SK-N-SH (cell line): ENCODE measurements at regions not wholly inside any gene's neighbourhood (a gene's known extent, or its start where the extent isn't known, plus 50 kb on each side); places are given as distances from the start of the nearest gene placed in this dataset.

Experiments used
- CTCF ChIA-PET: fragments of 300-600, 350-600 bp; formaldehyde crosslinking; extraction: SDS; loops from one replicate; lab custom pipeline; 2021; lab: Yijun Ruan, JAX
- POLR2A ChIA-PET: fragments of 350-600 bp; sonication (Branson Sonifier 250); formaldehyde crosslinking; extraction: SDS; loops from one replicate; lab custom pipeline; 2020; ENCODE audit warnings: antibody characterized with exemption, inconsistent platforms; lab: Yijun Ruan, JAX
- DNase-seq: peaks from one replicate; pipeline ENCODE4 v3.0.0; 2012
- H2AFZ ChIP-seq: fragments of 200-600 bp; sonication (generic); 2 replicates; pipeline ENCODE4 v1.8.1; 2016; ENCODE audit warnings: antibody characterized with exemption, mild to moderate bottlenecking, low read depth
- H3F3A ChIP-seq: fragments of 200-600 bp; sonication (generic); replicated peaks from 2 replicates; pipeline ENCODE3; 2016; ENCODE audit warnings: antibody characterized with exemption, mild to moderate bottlenecking; ENCODE audit not compliant: insufficient read depth
- H3K27ac ChIP-seq, 2 experiments: fragments of 200-500 bp in 1 of 2; fragments of 200-600 bp in 1 of 2; sonication (Bioruptor generic) in 1 of 2; sonication (generic), shearing (Covaris generic) in 1 of 2; 2 replicates each; pipeline versions ENCODE4 v1.5.1 to v1.6.1; 2014 to 2016; ENCODE audit warnings: low read depth in 2 of 2, inconsistent platforms in 1 of 2, low read length in 1 of 2, mild to moderate bottlenecking in 1 of 2, mixed read lengths in 1 of 2
- H3K27me3 ChIP-seq: fragments of 200-600 bp; sonication (generic), shearing (Covaris generic); 2 replicates; pipeline ENCODE4 v1.6.1; 2016; ENCODE audit warnings: mixed run types; ENCODE audit not compliant: insufficient read depth
- H3K36me3 ChIP-seq, 2 experiments: fragments of 200-500 bp in 1 of 2; fragments of 200-600 bp in 1 of 2; sonication (Bioruptor generic) in 1 of 2; sonication (generic) in 1 of 2; replicated peaks in 1 of 2; 2 replicates each; pipeline versions ENCODE3 to v1.5.1; 2014 to 2016; ENCODE audit warnings: low read length in 1 of 2, mild to moderate bottlenecking in 1 of 2; ENCODE audit not compliant: insufficient read depth in 2 of 2, control insufficient read depth in 1 of 2
- H3K4me1 ChIP-seq, 2 experiments: fragments of 200-500 bp in 1 of 2; fragments of 200-600 bp in 1 of 2; sonication (Bioruptor generic) in 1 of 2; sonication (generic), shearing (Covaris generic) in 1 of 2; 2 replicates each; pipeline versions ENCODE4 v1.5.1 to v1.6.1; 2014 to 2016; ENCODE audit warnings: low read depth in 1 of 2, low read length in 1 of 2, mixed run types in 1 of 2; ENCODE audit not compliant: insufficient read depth in 2 of 2, control insufficient read depth in 1 of 2
- H3K4me2 ChIP-seq: fragments of 200-600 bp; sonication (generic), shearing (Covaris generic); 2 replicates; pipeline ENCODE4 v1.6.1; 2017; ENCODE audit warnings: mixed run types
- H3K4me3 ChIP-seq, 2 experiments: fragments of 200-500 bp in 1 of 2; fragments of 200-600 bp in 1 of 2; sonication (Bioruptor generic) in 1 of 2; sonication (generic), shearing (Covaris generic) in 1 of 2; 2 replicates each; pipeline versions ENCODE4 v1.5.1 to v1.8.1; 2014 to 2016; ENCODE audit warnings: low read depth in 2 of 2, inconsistent platforms in 1 of 2, low read length in 1 of 2, mild to moderate bottlenecking in 1 of 2, mixed read lengths in 1 of 2, moderate library complexity in 1 of 2
- H3K79me2 ChIP-seq: fragments of 200-600 bp; sonication (generic); 2 replicates; pipeline ENCODE4 v1.8.1; 2017; ENCODE audit warnings: mild to moderate bottlenecking; ENCODE audit not compliant: insufficient read depth
- H3K9ac ChIP-seq: fragments of 200-600 bp; sonication (generic); 2 replicates; pipeline ENCODE4 v1.6.1; 2017; ENCODE audit warnings: mixed run types
- H3K9me2 ChIP-seq: fragments of 200-600 bp; sonication (generic); 2 replicates; pipeline ENCODE4 v1.6.1; 2017; ENCODE audit warnings: mixed run types
- H3K9me3 ChIP-seq: fragments of 200-600 bp; sonication (generic); 2 replicates; pipeline ENCODE4 v1.6.1; 2017; ENCODE audit warnings: mixed run types, mild to moderate bottlenecking, moderate library complexity
- H4K20me1 ChIP-seq: fragments of 200-600 bp; sonication (generic); 2 replicates; pipeline ENCODE4 v1.6.1; 2017; ENCODE audit warnings: mild to moderate bottlenecking, mixed run types; ENCODE audit not compliant: insufficient read depth
- CHD2 ChIP-seq: fragments of 150-350 bp; IDR thresholded peaks from 2 replicates; pipeline ENCODE4 v1.6.1; 2018; ENCODE audit warnings: low read length; ENCODE audit not compliant: partially characterized antibody
- ELF1 ChIP-seq: IDR thresholded peaks from 2 replicates; pipeline ENCODE4 v1.4.0; 2012
- EP300 ChIP-seq, 2 experiments: IDR thresholded peaks; 2 replicates each; pipeline versions ENCODE4 v1.4.0 to v1.6.1; 2012; ENCODE audit warnings: borderline replicate concordance in 1 of 2, low read depth in 1 of 2, low read length in 1 of 2
- FOXM1 ChIP-seq: IDR thresholded peaks from 2 replicates; pipeline ENCODE4 v1.4.0; 2012; ENCODE audit warnings: low read depth, mild to moderate bottlenecking
- GABPA ChIP-seq: IDR thresholded peaks from 2 replicates; pipeline ENCODE4 v1.4.0; 2012; ENCODE audit warnings: low read depth, mild to moderate bottlenecking
- MEF2A ChIP-seq: IDR thresholded peaks from 2 replicates; pipeline ENCODE4 v1.4.0; 2012; ENCODE audit warnings: low read depth, borderline replicate concordance
- MXI1 ChIP-seq: IDR thresholded peaks from 2 replicates; pipeline ENCODE4 v1.6.1; 2012; ENCODE audit warnings: mild to moderate bottlenecking, low read depth, low read length, improper control_type of control experiment
- NRF1 ChIP-seq: IDR thresholded peaks from 2 replicates; pipeline ENCODE4 v1.6.1; 2012; ENCODE audit warnings: low read depth, mild to moderate bottlenecking, low read length
- POLR2AphosphoS5 ChIP-seq: IDR thresholded peaks from 2 replicates; pipeline ENCODE4 v1.6.1; 2012; ENCODE audit warnings: low read depth, low read length
- SMC3 ChIP-seq: IDR thresholded peaks from 2 replicates; pipeline ENCODE4 v1.6.1; 2012; ENCODE audit warnings: low read depth, low read length, improper control_type of control experiment
- YY1 ChIP-seq: IDR thresholded peaks from 2 replicates; pipeline ENCODE4 v1.4.0; 2012; ENCODE audit warnings: low read depth, mild to moderate bottlenecking
- WGBS: methylation state at CpG from one replicate; pipeline ENCODE4 v1.1.6; 2017; ENCODE audit warnings: low lambda C conversion rate; 5-methylcytosine and 5-hydroxymethylcytosine counted together
- TF ChIP-seq, protein P1 (sequence below): IDR thresholded peaks from 2 replicates; pipeline ENCODE4 v1.4.0; 2012; ENCODE audit warnings: low read depth, borderline replicate concordance
- TF ChIP-seq, protein P2 (sequence below): IDR thresholded peaks from 2 replicates; pipeline ENCODE4 v1.6.1; 2012; ENCODE audit warnings: mild to moderate bottlenecking, low read depth, low read length, moderate library complexity
- TF ChIP-seq, protein P3 (sequence below): IDR thresholded peaks from 2 replicates; pipeline ENCODE4 v1.4.0; 2012; ENCODE audit warnings: low read depth, borderline replicate concordance
- TF ChIP-seq, protein P4 (sequence below): fragments of 200-600 bp; sonication (generic); IDR thresholded peaks from 2 replicates; pipeline ENCODE4 v1.6.1; 2017; ENCODE audit warnings: antibody characterized with exemption, mild to moderate bottlenecking, moderate library complexity

DNA sequence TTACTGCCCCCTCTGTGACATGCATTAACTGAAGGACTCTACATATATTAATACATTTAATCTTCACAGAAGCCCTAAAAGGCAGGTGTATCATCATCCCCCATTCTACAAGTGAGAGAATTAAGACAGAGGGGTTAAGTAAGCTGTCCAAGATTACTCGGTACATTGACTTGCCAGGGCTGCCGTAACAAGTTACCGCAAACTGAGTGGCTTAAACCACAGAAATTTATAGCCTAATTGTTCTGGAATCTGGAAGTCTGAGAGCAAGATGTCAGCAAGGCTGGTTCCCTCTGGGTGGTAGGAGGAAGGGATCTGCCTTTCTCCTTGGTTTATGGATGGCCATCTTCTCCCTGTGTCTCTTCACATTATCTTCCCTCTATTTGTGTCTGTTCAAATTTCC lies 605.5 kb downstream of the EPHA4 start (continued):
- TF ChIP-seq, protein P1, sequence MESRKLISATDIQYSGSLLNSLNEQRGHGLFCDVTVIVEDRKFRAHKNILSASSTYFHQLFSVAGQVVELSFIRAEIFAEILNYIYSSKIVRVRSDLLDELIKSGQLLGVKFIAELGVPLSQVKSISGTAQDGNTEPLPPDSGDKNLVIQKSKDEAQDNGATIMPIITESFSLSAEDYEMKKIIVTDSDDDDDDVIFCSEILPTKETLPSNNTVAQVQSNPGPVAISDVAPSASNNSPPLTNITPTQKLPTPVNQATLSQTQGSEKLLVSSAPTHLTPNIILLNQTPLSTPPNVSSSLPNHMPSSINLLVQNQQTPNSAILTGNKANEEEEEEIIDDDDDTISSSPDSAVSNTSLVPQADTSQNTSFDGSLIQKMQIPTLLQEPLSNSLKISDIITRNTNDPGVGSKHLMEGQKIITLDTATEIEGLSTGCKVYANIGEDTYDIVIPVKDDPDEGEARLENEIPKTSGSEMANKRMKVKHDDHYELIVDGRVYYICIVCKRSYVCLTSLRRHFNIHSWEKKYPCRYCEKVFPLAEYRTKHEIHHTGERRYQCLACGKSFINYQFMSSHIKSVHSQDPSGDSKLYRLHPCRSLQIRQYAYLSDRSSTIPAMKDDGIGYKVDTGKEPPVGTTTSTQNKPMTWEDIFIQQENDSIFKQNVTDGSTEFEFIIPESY = no peak

DNA sequence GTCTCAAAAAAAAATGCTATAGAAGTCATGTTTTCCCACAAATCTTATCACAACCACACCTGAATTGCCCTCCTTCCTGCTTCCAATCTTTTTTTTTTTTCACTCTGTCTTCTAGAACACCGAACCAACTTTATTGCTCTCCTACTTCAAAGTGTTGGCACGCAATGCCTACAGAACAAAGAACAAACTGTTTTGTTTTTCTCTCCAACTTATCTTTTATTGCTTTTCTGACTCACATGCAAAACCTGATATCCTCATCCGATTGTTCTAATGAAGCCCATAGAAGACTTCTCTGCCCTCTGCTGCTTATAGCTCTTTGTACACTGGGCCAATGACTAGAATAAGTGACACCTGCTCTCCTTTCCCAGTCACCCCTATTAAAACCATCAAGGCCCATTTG lies 602.8 kb downstream of the EPHA4 start:
- Histone ChIP-seq H3K4me2 (no peak overlapping the region), H3K9me2 (no peaks in the 10 kb centered on the region), H2AFZ (no peak overlapping the region), H3K79me2 (no peaks in the 10 kb centered on the region), H3K27me3 (no peaks in the 10 kb centered on the region), H3K4me1 (no peaks in the 10 kb centered on the region), H3K9ac (no peak overlapping the region), H3F3A (no peaks in the 10 kb centered on the region), H3K9me3 (no peaks in the 10 kb centered on the region), H3K4me3 (no peak overlapping the region), H3K36me3 (no peaks in the 10 kb centered on the region), H4K20me1 (no peaks in the 10 kb centered on the region), H3K27ac (no peak overlapping the region)
- no peak for TF ChIP-seq MEF2A
- 16% methylated on average over 3 of the region's 3 CpGs for WGBS
- ChIA-PET CTCF (no interaction called here), POLR2A (no interaction called here)
- no peak for DNase-seq

DNA sequence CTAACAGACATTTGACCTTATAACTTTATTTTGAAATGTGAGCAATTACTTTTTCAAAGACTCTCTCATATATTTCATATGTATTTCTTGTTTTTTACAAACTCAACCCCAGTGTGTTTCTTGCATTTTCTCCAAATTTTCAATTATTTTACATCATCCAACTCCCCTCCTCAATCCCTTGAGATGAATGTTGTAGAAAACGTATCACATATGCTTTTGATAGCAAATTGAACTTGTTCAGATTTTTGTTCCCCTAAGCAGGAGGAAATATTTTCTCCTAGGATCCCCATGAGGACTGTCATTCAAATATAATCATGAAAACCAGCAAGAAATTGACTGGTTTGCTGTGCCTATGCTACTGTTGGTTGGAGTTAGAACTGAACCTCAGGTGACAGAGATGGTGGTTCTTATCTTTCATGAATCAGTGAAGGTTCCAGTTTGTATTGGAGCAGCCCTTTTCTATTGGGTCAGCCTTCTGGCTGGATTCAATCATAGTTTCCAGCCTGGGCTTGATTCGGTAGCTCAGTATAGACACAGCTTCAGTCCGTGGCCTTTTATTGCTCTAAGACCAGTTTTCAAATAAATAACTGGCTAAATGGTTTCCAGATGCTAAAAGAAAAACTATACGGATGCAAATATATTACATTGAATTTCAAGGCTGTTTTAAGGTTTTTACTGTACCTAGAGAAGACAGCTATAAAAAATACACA lies 591.0 kb downstream of the EPHA4 start:
- Histone ChIP-seq H2AFZ (no peak overlapping the region), H3F3A (no peaks in the 10 kb centered on the region), H3K27me3 (no peaks in the 10 kb centered on the region), H3K9me3 (no peaks in the 10 kb centered on the region), H3K4me3 (no peak overlapping the region), H3K36me3 (no peaks in the 10 kb centered on the region), H3K79me2 (no peaks in the 10 kb centered on the region), H3K9me2 (no peaks in the 10 kb centered on the region), H3K27ac (no peak overlapping the region), H3K4me1 (no peaks in the 10 kb centered on the region), H4K20me1 (no peaks in the 10 kb centered on the region), H3K9ac (no peak overlapping the region), H3K4me2 (no peak overlapping the region)
- no peak for DNase-seq
- POLR2A ChIA-PET = no interaction called here
- CTCF ChIA-PET = no interaction called here
- WGBS = 5% methylated on average over 4 of the region's 4 CpGs
- no peak for TF ChIP-seq GABPA
- no peak for TF ChIP-seq NRF1
- no peak for TF ChIP-seq ELF1
- no peak for TF ChIP-seq SMC3
- TF ChIP-seq, protein P2, sequence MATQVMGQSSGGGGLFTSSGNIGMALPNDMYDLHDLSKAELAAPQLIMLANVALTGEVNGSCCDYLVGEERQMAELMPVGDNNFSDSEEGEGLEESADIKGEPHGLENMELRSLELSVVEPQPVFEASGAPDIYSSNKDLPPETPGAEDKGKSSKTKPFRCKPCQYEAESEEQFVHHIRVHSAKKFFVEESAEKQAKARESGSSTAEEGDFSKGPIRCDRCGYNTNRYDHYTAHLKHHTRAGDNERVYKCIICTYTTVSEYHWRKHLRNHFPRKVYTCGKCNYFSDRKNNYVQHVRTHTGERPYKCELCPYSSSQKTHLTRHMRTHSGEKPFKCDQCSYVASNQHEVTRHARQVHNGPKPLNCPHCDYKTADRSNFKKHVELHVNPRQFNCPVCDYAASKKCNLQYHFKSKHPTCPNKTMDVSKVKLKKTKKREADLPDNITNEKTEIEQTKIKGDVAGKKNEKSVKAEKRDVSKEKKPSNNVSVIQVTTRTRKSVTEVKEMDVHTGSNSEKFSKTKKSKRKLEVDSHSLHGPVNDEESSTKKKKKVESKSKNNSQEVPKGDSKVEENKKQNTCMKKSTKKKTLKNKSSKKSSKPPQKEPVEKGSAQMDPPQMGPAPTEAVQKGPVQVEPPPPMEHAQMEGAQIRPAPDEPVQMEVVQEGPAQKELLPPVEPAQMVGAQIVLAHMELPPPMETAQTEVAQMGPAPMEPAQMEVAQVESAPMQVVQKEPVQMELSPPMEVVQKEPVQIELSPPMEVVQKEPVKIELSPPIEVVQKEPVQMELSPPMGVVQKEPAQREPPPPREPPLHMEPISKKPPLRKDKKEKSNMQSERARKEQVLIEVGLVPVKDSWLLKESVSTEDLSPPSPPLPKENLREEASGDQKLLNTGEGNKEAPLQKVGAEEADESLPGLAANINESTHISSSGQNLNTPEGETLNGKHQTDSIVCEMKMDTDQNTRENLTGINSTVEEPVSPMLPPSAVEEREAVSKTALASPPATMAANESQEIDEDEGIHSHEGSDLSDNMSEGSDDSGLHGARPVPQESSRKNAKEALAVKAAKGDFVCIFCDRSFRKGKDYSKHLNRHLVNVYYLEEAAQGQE = no peak
- TF ChIP-seq, protein P3, sequence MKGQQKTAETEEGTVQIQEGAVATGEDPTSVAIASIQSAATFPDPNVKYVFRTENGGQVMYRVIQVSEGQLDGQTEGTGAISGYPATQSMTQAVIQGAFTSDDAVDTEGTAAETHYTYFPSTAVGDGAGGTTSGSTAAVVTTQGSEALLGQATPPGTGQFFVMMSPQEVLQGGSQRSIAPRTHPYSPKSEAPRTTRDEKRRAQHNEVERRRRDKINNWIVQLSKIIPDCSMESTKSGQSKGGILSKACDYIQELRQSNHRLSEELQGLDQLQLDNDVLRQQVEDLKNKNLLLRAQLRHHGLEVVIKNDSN = no peak
- no peak for TF ChIP-seq MXI1
- TF ChIP-seq CHD2 = no peak
- TF ChIP-seq FOXM1 = no peak
- TF ChIP-seq, protein P4, sequence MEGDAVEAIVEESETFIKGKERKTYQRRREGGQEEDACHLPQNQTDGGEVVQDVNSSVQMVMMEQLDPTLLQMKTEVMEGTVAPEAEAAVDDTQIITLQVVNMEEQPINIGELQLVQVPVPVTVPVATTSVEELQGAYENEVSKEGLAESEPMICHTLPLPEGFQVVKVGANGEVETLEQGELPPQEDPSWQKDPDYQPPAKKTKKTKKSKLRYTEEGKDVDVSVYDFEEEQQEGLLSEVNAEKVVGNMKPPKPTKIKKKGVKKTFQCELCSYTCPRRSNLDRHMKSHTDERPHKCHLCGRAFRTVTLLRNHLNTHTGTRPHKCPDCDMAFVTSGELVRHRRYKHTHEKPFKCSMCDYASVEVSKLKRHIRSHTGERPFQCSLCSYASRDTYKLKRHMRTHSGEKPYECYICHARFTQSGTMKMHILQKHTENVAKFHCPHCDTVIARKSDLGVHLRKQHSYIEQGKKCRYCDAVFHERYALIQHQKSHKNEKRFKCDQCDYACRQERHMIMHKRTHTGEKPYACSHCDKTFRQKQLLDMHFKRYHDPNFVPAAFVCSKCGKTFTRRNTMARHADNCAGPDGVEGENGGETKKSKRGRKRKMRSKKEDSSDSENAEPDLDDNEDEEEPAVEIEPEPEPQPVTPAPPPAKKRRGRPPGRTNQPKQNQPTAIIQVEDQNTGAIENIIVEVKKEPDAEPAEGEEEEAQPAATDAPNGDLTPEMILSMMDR = no peak
- TF ChIP-seq MEF2A = no peak
- no peak for TF ChIP-seq POLR2AphosphoS5
- TF ChIP-seq, protein P1 = no peak
- TF ChIP-seq YY1 = no peak
- TF ChIP-seq EP300 (IDR thresholded peaks at IDR 0.05; ENCODE audit: borderline replicate concordance in 1 of 2, low read depth in 1 of 2, low read length in 1 of 2) = no peak
